Tongue (tissue), 1 donor: ENCODE measurements at regions not wholly inside any gene's neighbourhood (a gene's known extent, or its start where the extent isn't known, plus 50 kb on each side); places are given as distances from the start of the nearest gene placed in this dataset.
"Not testable (repeated sequence)": the region's sequence is repeated elsewhere in the genome, so short reads cannot be mapped to it uniquely, and the experiment has no call there.

Experiments used
- DNase-seq: peaks from one replicate; pipeline ENCODE4 v3.0.0-alpha.2; 2015

DNA sequence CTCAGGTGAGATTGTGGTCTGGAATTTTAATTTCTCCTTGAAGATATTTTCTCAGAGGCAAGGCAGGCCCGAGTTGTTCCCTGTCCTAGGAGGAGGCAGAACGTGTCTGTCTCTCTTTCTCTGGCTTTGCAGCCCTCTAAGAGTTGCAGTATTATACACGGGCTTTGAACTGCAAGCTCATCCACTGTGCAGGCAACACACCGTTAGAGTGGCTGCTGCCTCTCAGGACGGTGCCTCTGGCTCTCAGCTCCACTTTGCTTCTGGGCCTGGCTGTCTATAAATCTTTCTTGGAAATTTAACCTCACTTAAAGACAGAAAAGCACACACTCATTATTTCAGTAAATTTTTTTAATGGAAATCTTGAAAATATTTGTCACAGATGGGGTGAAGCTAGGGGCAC is 170.1 kb upstream of the ADCY2 start:
- DNase-seq, result no peak

GRCh38 chr5:7242118-7242710 is 153.7 kb upstream of the ADCY2 start:
- DNase-seq, result no peak

DNA sequence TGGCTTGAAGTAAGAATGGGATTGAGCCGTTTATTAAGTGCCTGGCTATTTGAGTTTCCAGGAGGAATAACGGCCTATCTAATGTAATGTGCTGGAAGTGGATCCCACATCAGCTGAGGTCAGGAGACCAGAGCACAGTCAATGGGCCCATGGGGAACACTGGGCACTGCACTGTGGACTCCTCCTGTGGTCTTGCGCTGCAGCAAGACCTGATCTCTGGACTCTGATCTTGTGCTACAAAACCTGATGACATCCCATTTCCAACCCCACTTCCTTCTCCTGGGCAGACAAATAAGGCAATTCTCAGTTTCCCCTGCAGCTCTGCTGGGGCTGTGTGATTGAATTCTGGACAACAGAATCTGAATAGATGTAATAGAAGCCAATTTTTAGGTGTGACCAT is 151.7 kb upstream of the ADCY2 start:
- DNase-seq, result no peak

DNA sequence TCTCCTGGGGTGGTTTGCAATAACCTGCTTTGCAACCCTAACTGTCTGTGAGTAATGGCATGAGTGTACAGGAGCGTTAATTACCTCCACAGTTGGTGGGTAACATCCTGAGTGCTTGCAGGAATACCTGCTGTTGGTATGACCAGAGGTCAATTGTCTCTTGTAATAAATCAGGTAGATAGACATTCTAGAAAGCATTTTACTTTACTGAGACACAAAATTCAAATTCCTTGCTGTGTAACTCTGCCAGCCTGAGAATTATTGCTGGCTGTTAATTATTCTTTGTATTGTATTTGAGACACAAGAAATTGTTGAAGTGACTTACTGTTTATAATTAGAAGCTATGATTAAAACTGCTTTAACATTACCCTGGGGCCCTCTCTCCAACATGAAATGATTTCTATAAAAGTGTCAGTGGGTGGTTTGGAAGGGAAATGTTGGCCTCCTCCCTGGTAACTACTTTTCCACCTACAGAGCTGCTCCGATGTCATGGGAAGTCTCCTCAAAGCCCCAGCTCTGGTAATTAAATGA is 150.8 kb upstream of the ADCY2 start:
- DNase-seq, result no peak

- DNase-seq, result no peak
Measured at GRCh38 chr5:7246287-7246686, 149.7 kb upstream of the ADCY2 start.

DNA sequence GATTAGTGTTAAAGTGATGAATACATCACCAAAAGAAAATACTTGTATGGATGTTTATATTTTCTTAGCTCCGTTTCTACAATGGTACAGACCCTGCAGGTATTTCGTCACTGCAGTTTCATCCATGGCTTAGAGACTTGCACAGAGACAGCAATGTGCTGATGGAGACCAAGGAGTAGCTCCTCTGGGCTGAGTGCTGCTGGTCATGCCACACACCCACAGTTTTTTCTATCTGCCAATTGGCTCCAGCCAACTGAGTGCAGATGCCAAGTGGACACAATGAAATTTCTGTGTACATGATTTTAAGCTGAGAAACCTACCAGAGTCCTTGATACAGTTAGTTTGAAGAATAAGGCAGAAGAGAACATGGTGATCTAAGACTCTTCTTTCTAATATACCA is 145.9 kb upstream of the ADCY2 start:
- DNase-seq, result no peak

- DNase-seq, result no peak
Measured at GRCh38 chr5:7250611-7251010, 145.3 kb upstream of the ADCY2 start.

- DNase-seq, result no peak
Measured at GRCh38 chr5:7251132-7251531, 144.8 kb upstream of the ADCY2 start.

GRCh38 chr5:7261049-7261448 is 134.9 kb upstream of the ADCY2 start:
- peak; percentile 37 for DNase-seq

DNA sequence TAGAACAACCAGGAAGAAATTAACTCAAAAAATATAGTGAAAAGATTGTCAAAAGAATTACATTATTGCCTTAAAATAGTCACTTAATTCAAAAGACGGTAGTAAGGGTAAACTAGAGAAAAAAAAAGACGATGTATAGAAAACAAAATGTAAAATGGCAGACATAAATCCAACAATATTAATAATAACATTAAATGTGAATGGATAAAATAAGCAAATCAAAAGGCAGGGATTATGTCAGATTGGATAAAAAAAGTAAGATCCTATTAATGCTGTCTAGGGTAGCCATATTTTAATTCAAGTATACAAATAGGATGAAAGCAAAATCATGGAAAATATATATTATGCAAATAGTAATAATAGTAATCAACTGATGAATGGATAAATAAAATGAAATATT is 134.0 kb upstream of the ADCY2 start:
- DNase-seq, result no peak

DNA sequence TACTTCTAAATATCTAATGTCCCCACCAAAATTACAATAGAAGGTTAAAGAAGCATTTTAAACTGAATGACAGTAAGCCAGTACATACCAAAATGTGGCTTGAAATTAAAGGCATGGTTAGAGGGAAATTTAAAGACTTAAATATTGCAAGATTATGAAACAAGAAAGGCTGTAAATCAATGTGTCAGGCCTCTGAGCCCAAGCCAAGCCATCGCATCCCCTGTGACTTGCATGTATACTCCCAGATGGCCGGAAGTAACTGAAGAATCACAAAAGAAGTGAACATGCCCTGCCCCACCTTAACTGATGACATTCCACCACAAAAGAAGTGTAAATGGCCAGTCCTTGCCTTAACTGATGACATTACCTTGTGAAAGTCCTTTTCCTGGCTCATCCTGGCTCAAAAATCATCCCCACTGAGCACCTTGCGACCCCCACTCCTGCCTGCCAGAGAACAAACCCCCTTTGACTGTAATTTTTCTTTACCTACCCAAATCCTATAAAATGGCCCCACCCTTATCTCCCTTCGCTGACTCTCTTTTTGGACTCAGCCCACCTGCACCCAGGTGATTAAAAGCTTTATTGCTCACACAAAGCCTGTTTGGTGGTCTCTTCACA is 132.4 kb upstream of the ADCY2 start:
- not testable (repeated sequence) for DNase-seq

GRCh38 chr5:7265776-7266175 is 130.2 kb upstream of the ADCY2 start:
- not testable (repeated sequence) for DNase-seq

DNA sequence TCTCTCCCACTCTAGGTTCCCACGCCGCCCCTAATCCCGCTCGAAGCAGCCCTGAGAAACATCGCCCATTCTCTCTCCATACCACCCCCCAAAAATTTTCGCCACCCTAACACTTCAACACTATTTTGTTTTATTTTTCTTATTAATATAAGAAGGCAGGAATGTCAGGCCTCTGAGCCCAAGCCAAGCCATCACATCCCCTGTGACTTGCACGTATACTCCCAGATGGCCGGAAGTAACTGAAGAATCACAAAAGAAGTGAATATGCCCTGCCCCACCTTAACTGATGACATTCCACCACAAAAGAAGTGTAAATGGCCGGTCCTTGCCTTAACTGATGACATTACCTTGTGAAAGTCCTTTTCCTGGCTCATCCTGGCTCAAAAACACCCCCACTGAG is 127.2 kb upstream of the ADCY2 start:
- not testable (repeated sequence) for DNase-seq

- DNase-seq, result no peak
Measured at GRCh38 chr5:7269591-7270274, 126.2 kb upstream of the ADCY2 start.

DNA sequence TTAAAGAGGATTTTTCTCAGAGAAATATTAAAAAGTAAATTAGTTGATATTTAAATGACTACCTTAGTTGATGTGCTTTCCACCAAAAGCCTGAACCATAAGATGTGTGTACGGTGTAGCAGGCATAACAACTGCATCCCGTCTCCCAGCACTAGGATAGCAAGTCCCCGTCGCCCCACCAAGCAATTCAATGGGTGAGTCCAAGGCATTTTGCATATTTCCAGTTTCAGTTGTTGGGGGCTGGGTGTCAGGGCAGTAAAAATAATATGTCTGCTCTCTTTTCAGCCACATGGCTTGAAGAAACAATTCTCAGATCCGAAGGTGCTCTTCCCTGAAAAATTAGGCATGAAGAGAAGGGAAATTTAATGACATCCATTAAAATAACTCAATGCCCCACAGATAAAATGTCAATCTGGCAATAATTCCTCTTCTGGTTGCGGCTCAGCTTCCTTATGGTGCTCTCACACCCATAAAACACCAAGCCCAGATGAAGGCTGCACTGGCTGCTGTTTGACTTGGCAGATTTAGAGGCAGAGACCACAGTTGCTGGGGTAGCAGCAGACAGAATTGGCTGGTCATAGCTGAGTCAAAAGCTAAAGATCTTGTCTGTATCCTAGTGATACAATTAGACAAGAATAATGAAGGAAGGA is 124.4 kb upstream of the ADCY2 start:
- DNase-seq, result no peak

DNA sequence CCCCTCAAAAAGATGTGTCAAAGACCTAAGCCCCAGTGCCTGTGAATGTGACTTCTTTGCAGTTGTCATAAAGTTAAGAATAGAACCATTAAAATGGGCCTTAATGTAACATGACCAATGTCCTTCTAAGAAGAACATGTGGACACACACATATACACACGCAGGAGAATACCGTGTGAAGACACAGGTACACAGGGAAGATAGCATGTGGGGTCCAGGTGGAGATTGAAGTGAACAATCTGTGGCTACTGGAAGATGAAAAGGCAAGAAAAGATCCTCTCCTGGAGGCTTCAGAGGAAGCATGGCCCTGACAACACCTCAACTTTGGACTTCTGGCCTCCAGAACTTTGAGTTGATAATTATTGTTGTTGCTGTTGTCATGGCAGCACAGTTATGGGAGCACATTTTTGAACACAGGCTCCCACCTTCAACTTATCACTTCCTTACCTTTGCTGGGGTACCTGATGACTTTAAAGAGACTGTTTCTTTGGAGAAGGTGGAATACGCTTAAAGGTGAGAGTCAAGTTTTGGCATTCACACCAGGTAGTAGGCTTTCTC is 123.5 kb upstream of the ADCY2 start:
- no peak for DNase-seq

DNA sequence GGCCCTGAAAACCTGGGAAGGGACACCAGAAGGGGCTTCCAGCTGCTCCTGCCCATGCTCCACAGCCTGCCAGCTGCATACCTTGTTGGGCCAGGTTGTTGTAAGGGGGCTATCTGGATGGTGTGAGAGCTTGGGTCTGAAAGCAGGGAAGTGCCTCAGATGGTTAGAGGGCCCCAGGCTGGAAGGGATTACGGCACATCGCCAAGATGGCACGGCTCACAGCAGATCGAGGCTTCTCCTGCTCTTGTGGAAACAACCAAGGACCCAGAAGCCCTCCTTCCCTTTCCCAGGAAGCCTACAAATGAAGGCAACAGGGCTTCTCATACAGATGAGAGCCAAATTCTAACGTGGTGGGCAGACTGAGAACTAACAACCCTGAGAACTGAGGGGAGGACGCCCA is 121.7 kb upstream of the ADCY2 start:
- DNase-seq, result no peak

GRCh38 chr5:7289634-7290033 is 106.3 kb upstream of the ADCY2 start:
- DNase-seq, result not testable (repeated sequence)

- not testable (repeated sequence) for DNase-seq
Measured at GRCh38 chr5:7297821-7298220, 98.1 kb upstream of the ADCY2 start.

- DNase-seq, result not testable (repeated sequence)
Measured at GRCh38 chr5:7299731-7300130, 96.2 kb upstream of the ADCY2 start.

- DNase-seq, result not testable (repeated sequence)
Measured at GRCh38 chr5:7305000-7305674, 90.8 kb upstream of the ADCY2 start.

DNA sequence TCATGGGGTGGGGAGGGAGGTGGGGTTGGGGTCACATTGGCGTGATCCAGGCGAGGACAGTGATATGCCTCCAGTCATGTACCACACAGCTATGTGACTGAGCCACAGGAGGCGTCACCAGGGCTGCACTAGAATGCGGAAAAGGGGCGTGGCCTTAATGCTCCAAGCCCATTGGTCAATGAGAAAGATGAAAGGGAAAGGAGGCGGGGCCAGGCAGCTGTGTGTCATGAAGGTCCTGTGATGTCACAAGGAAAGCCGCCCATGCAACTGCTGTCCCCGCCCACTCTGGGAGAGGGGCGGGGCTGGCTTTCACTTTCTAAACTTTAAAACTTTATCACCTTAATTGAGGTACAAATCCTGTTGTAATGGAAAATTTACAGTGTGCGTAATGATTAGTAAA is 89.4 kb upstream of the ADCY2 start:
- DNase-seq, result not testable (repeated sequence)
